CD14-positive monocyte (primary cell): ENCODE measurements at regions not wholly inside any gene's neighbourhood (a gene's known extent, or its start where the extent isn't known, plus 50 kb on each side); places are given as distances from the start of the nearest gene placed in this dataset.

ENCODE experiments used
- DNase-seq, 3 donors: peaks; one replicate each; pipeline ENCODE4 v3.0.0-alpha.2; 2011 to 2022
- H2AFZ ChIP-seq: 2 replicates; pipeline ENCODE4 v1.6.0; 2012; ENCODE audit warnings: mild to moderate bottlenecking, low read depth, low read length, inconsistent platforms; ENCODE audit not compliant: insufficient read depth, poor library complexity, severe bottlenecking
- H3K27ac ChIP-seq, 2 donors: 1 replicate in 1 of 2; 2 replicates in 1 of 2; pipeline ENCODE4 v1.5.1; 2012 to 2013; ENCODE audit warnings: low read length in 2 of 2, control low read depth in 1 of 2, inconsistent platforms in 1 of 2, low read depth in 1 of 2, mild to moderate bottlenecking in 1 of 2
- H3K27me3 ChIP-seq, 2 donors: one replicate each; pipeline versions ENCODE4 v1.6.0 to v1.6.1; 2011 to 2013; ENCODE audit warnings: low read length in 2 of 2; ENCODE audit not compliant: control insufficient read depth in 2 of 2, insufficient read depth in 2 of 2
- H3K36me3 ChIP-seq, 2 donors: replicated peaks in 1 of 2; 1 replicate in 1 of 2; 2 replicates in 1 of 2; pipeline versions ENCODE4 v1.5.1 to v1.6.1; 2012 to 2013; ENCODE audit warnings: low read length in 2 of 2, control low read depth in 1 of 2, inconsistent platforms in 1 of 2, mild to moderate bottlenecking in 1 of 2; ENCODE audit not compliant: insufficient read depth in 2 of 2, control insufficient read depth in 1 of 2
- H3K4me1 ChIP-seq, 2 donors: 1 replicate in 1 of 2; 2 replicates in 1 of 2; pipeline versions ENCODE4 v1.5.1 to v1.6.1; 2012 to 2013; ENCODE audit warnings: low read length in 2 of 2, control low read depth in 1 of 2, inconsistent platforms in 1 of 2, mild to moderate bottlenecking in 1 of 2, moderate library complexity in 1 of 2; ENCODE audit not compliant: insufficient read depth in 2 of 2, control insufficient read depth in 1 of 2
- H3K4me2 ChIP-seq: replicated peaks from 2 replicates; pipeline ENCODE3; 2012; ENCODE audit warnings: low read length, moderate library complexity, mild to moderate bottlenecking; ENCODE audit not compliant: poor library complexity, severe bottlenecking; ENCODE audit errors: extremely low read depth
- H3K4me3 ChIP-seq, 3 experiments: fragments of 200-600 bp in 1 of 3; sonication (generic) in 1 of 3; replicated peaks in 1 of 3; 1 replicate in 2 of 3; 2 replicates in 1 of 3; pipeline ENCODE4 v1.5.1; 2011 to 2013; ENCODE audit warnings: low read length in 3 of 3, mild to moderate bottlenecking in 3 of 3, control low read depth in 2 of 3, low read depth in 2 of 3, inconsistent platforms in 1 of 3, moderate library complexity in 1 of 3
- H3K79me2 ChIP-seq: 2 replicates; pipeline ENCODE4 v1.6.0; 2012; ENCODE audit warnings: mild to moderate bottlenecking, control low read depth, inconsistent platforms, low read length, moderate library complexity; ENCODE audit not compliant: insufficient read depth
- H3K9ac ChIP-seq: 2 replicates; pipeline ENCODE4 v1.6.0; 2017; ENCODE audit warnings: low read length, mild to moderate bottlenecking; ENCODE audit not compliant: insufficient read depth, poor library complexity, severe bottlenecking
- H3K9me3 ChIP-seq, 2 donors: replicated peaks in 1 of 2; 1 replicate in 1 of 2; 2 replicates in 1 of 2; pipeline versions ENCODE4 v1.5.1 to v1.6.1; 2012 to 2013; ENCODE audit warnings: low read length in 2 of 2, control low read depth in 1 of 2; ENCODE audit not compliant: control insufficient read depth in 1 of 2, insufficient read depth in 1 of 2
- H4K20me1 ChIP-seq: 2 replicates; pipeline ENCODE4 v1.6.0; 2012; ENCODE audit warnings: mild to moderate bottlenecking, low read length, control low read depth, moderate library complexity; ENCODE audit not compliant: insufficient read depth
- H3K27ac Mint-ChIP-seq, 7 donors: one replicate each; pipeline ENCODE4 v1.8.0; 2020; ENCODE audit warnings: mild to moderate bottlenecking in 7 of 7, mixed read lengths in 7 of 7, moderate library complexity in 6 of 7, inconsistent platforms in 2 of 7
- H3K27me3 Mint-ChIP-seq, 3 donors: one replicate each; pipeline ENCODE4 v1.8.0; 2021 to 2022; ENCODE audit warnings: low read depth in 3 of 3, mild to moderate bottlenecking in 3 of 3, mixed read lengths in 3 of 3, moderate library complexity in 3 of 3, inconsistent platforms in 1 of 3
- H3K36me3 Mint-ChIP-seq, 2 donors: one replicate each; pipeline ENCODE4 v1.8.0; 2020; ENCODE audit warnings: mixed read lengths in 2 of 2, inconsistent platforms in 1 of 2, mild to moderate bottlenecking in 1 of 2
- H3K4me1 Mint-ChIP-seq: one replicate; pipeline ENCODE4 v1.8.0; 2020; ENCODE audit warnings: mild to moderate bottlenecking, mixed read lengths
- H3K4me3 Mint-ChIP-seq, 2 donors: one replicate each; pipeline ENCODE4 v1.8.0; 2020; ENCODE audit warnings: mild to moderate bottlenecking in 2 of 2, mixed read lengths in 2 of 2, moderate library complexity in 1 of 2
- H3K9me3 Mint-ChIP-seq, 7 donors: one replicate each; pipeline ENCODE4 v1.8.0; 2020 to 2022; ENCODE audit warnings: mixed read lengths in 7 of 7, mild to moderate bottlenecking in 6 of 7, moderate library complexity in 6 of 7, inconsistent platforms in 2 of 7
- CTCF ChIP-seq: fragments of 200-600 bp; IDR thresholded peaks from one replicate; pipeline ENCODE4 v1.8.0; 2022; ENCODE audit warnings: antibody characterized with exemption, mild to moderate bottlenecking
- WGBS: methylation state at CpG from one replicate; pipeline ENCODE4 v1.1.5; 2013; ENCODE audit warnings: missing lambda C conversion rate; ENCODE audit not compliant: insufficient coverage; 5-methylcytosine and 5-hydroxymethylcytosine counted together
- intact Hi-C, 2 donors: fragments of 100-400 bp; cut with micrococcal nuclease; formaldehyde crosslinking; loops; one replicate each; pipeline versions ENCODE4 v1.15.0 to v1.15.1; 2023

GRCh38 chr13:104593251-104593576 lies 1527.0 kb upstream of the SLC10A2 start:
- Mint-ChIP-seq H3K36me3 (no peaks in the 10 kb centered on the region), H3K4me1 (no peaks in the 10 kb centered on the region), H3K4me3 (no peak overlapping the region), H3K27me3 (peaks cover 0 to 2% (median 0%) of the 10 kb centered on the region in 3 donors), H3K27ac (no peak overlapping the region), H3K9me3 (peaks cover 0 to 5% (median 0%) of the 10 kb centered on the region in 7 donors)
- Histone ChIP-seq H3K27ac (no peak overlapping the region), H3K4me3 (no peak overlapping the region), H3K4me1 (no peaks in the 10 kb centered on the region), H3K36me3 (no peaks in the 10 kb centered on the region), H3K9me3 (no peaks in the 10 kb centered on the region), H3K27me3 (no peaks in the 10 kb centered on the region), H3K9ac (no peak overlapping the region), H3K79me2 (no peaks in the 10 kb centered on the region), H4K20me1 (no peaks in the 10 kb centered on the region), H3K4me2 (no peak overlapping the region), H2AFZ (no peak overlapping the region)
- intact Hi-C loops, result no loop called here
- no peak for DNase-seq
- WGBS, result no CpG with 5 or more reads among the region's 4 CpGs
- no peak for TF ChIP-seq CTCF

- H2AFZ ChIP-seq, result no peak overlapping the region
- 100% methylated on average over 1 of the region's 3 CpGs for WGBS
- no peaks in the 10 kb centered on the region for H3K79me2 ChIP-seq
- H4K20me1 ChIP-seq, result no peaks in the 10 kb centered on the region
- H3K36me3 ChIP-seq, result no peaks in the 10 kb centered on the region
- Mint-ChIP-seq H3K27ac (no peak overlapping the region), H3K36me3 (no peaks in the 10 kb centered on the region), H3K9me3 (peaks cover 0 to 5% (median 0%) of the 10 kb centered on the region in 7 donors), H3K4me3 (no peak overlapping the region), H3K4me1 (no peaks in the 10 kb centered on the region), H3K27me3 (peaks cover 0 to 2% (median 0%) of the 10 kb centered on the region in 3 donors)
- H3K4me1 ChIP-seq, result no peaks in the 10 kb centered on the region
- no peak overlapping the region for H3K9ac ChIP-seq
- no peaks in the 10 kb centered on the region for H3K27me3 ChIP-seq
- H3K4me3 ChIP-seq, result no peak overlapping the region
- intact Hi-C loops, result no loop called here
- TF ChIP-seq CTCF, result no peak
- no peak for DNase-seq
- H3K9me3 ChIP-seq, result no peaks in the 10 kb centered on the region
- H3K27ac ChIP-seq, result no peak overlapping the region
- H3K4me2 ChIP-seq, result no peak overlapping the region
Observed at GRCh38 chr13:104592545-104593250, 1526.5 kb upstream of the SLC10A2 start.
